ENCODE measurements at regions not wholly inside any gene's neighbourhood (a gene's known extent, or its start where the extent isn't known, plus 50 kb on each side); places are given as distances from the start of the nearest gene placed in this dataset.

GRCh38 chr4:32994981-32995881 lies 2275.1 kb downstream of the PCDH7 start:
- Mint-ChIP-seq H3K36me3 (ENCODE audit: low read depth) (no peaks in the 10 kb centered on the region), H3K27me3 (no peaks in the 10 kb centered on the region), H3K27ac (no peak overlapping the region), H3K4me3 (no peak overlapping the region), H3K4me1 (no peaks in the 10 kb centered on the region)
- no peak for ATAC-seq
- no peak for DNase-seq
- H3K9me3 ChIP-seq (ENCODE audit: control insufficient read depth, low read length, poor library complexity, severe bottlenecking): no peaks in the 10 kb centered on the region

- no peak for ATAC-seq
- H3K4me3 Mint-ChIP-seq: no peak overlapping the region
- no peaks in the 10 kb centered on the region for H3K4me1 Mint-ChIP-seq
- no peak for DNase-seq
- H3K27ac Mint-ChIP-seq: no peak overlapping the region
- H3K9me3 ChIP-seq (ENCODE audit: control insufficient read depth, low read length, poor library complexity, severe bottlenecking): no peaks in the 10 kb centered on the region
- no peaks in the 10 kb centered on the region for H3K27me3 Mint-ChIP-seq
- H3K36me3 Mint-ChIP-seq (ENCODE audit: low read depth): no peaks in the 10 kb centered on the region
These were observed 2293.1 kb downstream of the PCDH7 start for GRCh38 chr4:33013282-33013681.

GRCh38 chr4:33025236-33025635 lies 2305.1 kb downstream of the PCDH7 start:
- H3K4me3 Mint-ChIP-seq: no peak overlapping the region
- no peaks in the 10 kb centered on the region for H3K9me3 ChIP-seq (ENCODE audit: control insufficient read depth, low read length, poor library complexity, severe bottlenecking)
- no peak overlapping the region for H3K27ac Mint-ChIP-seq
- H3K4me1 Mint-ChIP-seq: no peaks in the 10 kb centered on the region
- no peaks in the 10 kb centered on the region for H3K27me3 Mint-ChIP-seq
- no peak for DNase-seq
- no peak for ATAC-seq
- no peaks in the 10 kb centered on the region for H3K36me3 Mint-ChIP-seq (ENCODE audit: low read depth)

GRCh38 chr4:33029976-33030375 lies 2309.8 kb downstream of the PCDH7 start:
- DNase-seq (no peak), ATAC-seq (no peak)
- Mint-ChIP-seq H3K4me3 (no peak overlapping the region), H3K27ac (no peak overlapping the region), H3K36me3 (ENCODE audit: low read depth) (no peaks in the 10 kb centered on the region), H3K4me1 (no peaks in the 10 kb centered on the region), H3K27me3 (no peaks in the 10 kb centered on the region)
- no peaks in the 10 kb centered on the region for H3K9me3 ChIP-seq (ENCODE audit: control insufficient read depth, low read length, poor library complexity, severe bottlenecking)

- Mint-ChIP-seq H3K4me3 (no peak overlapping the region), H3K27ac (no peak overlapping the region), H3K4me1 (no peaks in the 10 kb centered on the region), H3K36me3 (ENCODE audit: low read depth) (no peaks in the 10 kb centered on the region), H3K27me3 (no peaks in the 10 kb centered on the region)
- ATAC-seq (no peak), DNase-seq (no peak)
- H3K9me3 ChIP-seq (ENCODE audit: control insufficient read depth, low read length, poor library complexity, severe bottlenecking): no peaks in the 10 kb centered on the region
These were observed 2311.2 kb downstream of the PCDH7 start for GRCh38 chr4:33031328-33031727.

GRCh38 chr4:33037464-33037863 lies 2317.3 kb downstream of the PCDH7 start:
- Mint-ChIP-seq H3K27ac (no peak overlapping the region), H3K4me1 (no peaks in the 10 kb centered on the region), H3K4me3 (no peak overlapping the region), H3K36me3 (ENCODE audit: low read depth) (no peaks in the 10 kb centered on the region), H3K27me3 (no peaks in the 10 kb centered on the region)
- H3K9me3 ChIP-seq (ENCODE audit: control insufficient read depth, low read length, poor library complexity, severe bottlenecking): no peaks in the 10 kb centered on the region
- ATAC-seq (no peak), DNase-seq (no peak)

GRCh38 chr4:33045334-33045733 lies 2325.2 kb downstream of the PCDH7 start:
- no peaks in the 10 kb centered on the region for H3K27me3 Mint-ChIP-seq
- ATAC-seq: no peak
- H3K4me1 Mint-ChIP-seq: no peaks in the 10 kb centered on the region
- H3K36me3 Mint-ChIP-seq (ENCODE audit: low read depth): no peaks in the 10 kb centered on the region
- H3K4me3 Mint-ChIP-seq: no peak overlapping the region
- DNase-seq: no peak
- no peak overlapping the region for H3K27ac Mint-ChIP-seq
- H3K9me3 ChIP-seq (ENCODE audit: control insufficient read depth, low read length, poor library complexity, severe bottlenecking): no peaks in the 10 kb centered on the region

- H3K9me3 ChIP-seq (ENCODE audit: control insufficient read depth, low read length, poor library complexity, severe bottlenecking): no peaks in the 10 kb centered on the region
- no peaks in the 10 kb centered on the region for H3K27me3 Mint-ChIP-seq
- no peaks in the 10 kb centered on the region for H3K4me1 Mint-ChIP-seq
- DNase-seq (no peak), ATAC-seq (no peak)
- H3K36me3 Mint-ChIP-seq (ENCODE audit: low read depth): no peaks in the 10 kb centered on the region
- no peak overlapping the region for H3K4me3 Mint-ChIP-seq
- no peak overlapping the region for H3K27ac Mint-ChIP-seq
These were observed 2332.1 kb downstream of the PCDH7 start for GRCh38 chr4:33052241-33052640.

- ATAC-seq: no peak
- Mint-ChIP-seq H3K36me3 (ENCODE audit: low read depth) (no peaks in the 10 kb centered on the region), H3K4me3 (no peak overlapping the region), H3K27me3 (no peaks in the 10 kb centered on the region), H3K27ac (no peak overlapping the region), H3K4me1 (no peaks in the 10 kb centered on the region)
- no peak for DNase-seq
- no peaks in the 10 kb centered on the region for H3K9me3 ChIP-seq (ENCODE audit: control insufficient read depth, low read length, poor library complexity, severe bottlenecking)
These were observed 2334.0 kb downstream of the PCDH7 start for GRCh38 chr4:33054161-33054560.

GRCh38 chr4:33054656-33055196 lies 2334.6 kb downstream of the PCDH7 start:
- Mint-ChIP-seq H3K27me3 (no peaks in the 10 kb centered on the region), H3K4me1 (no peaks in the 10 kb centered on the region), H3K27ac (no peak overlapping the region), H3K36me3 (ENCODE audit: low read depth) (no peaks in the 10 kb centered on the region), H3K4me3 (no peak overlapping the region)
- H3K9me3 ChIP-seq (ENCODE audit: control insufficient read depth, low read length, poor library complexity, severe bottlenecking): no peaks in the 10 kb centered on the region
- DNase-seq: no peak
- no peak for ATAC-seq

GRCh38 chr4:33057736-33058135 lies 2337.6 kb downstream of the PCDH7 start:
- Mint-ChIP-seq H3K27ac (no peak overlapping the region), H3K27me3 (no peaks in the 10 kb centered on the region), H3K4me1 (no peaks in the 10 kb centered on the region), H3K4me3 (no peak overlapping the region), H3K36me3 (ENCODE audit: low read depth) (no peaks in the 10 kb centered on the region)
- no peaks in the 10 kb centered on the region for H3K9me3 ChIP-seq (ENCODE audit: control insufficient read depth, low read length, poor library complexity, severe bottlenecking)
- ATAC-seq (no peak), DNase-seq (no peak)

GRCh38 chr4:33058998-33059397 lies 2338.8 kb downstream of the PCDH7 start:
- ATAC-seq (no peak), DNase-seq (no peak)
- no peaks in the 10 kb centered on the region for H3K27me3 Mint-ChIP-seq
- H3K36me3 Mint-ChIP-seq (ENCODE audit: low read depth): no peaks in the 10 kb centered on the region
- H3K4me1 Mint-ChIP-seq: no peaks in the 10 kb centered on the region
- H3K27ac Mint-ChIP-seq: no peak overlapping the region
- H3K4me3 Mint-ChIP-seq: no peak overlapping the region
- no peaks in the 10 kb centered on the region for H3K9me3 ChIP-seq (ENCODE audit: control insufficient read depth, low read length, poor library complexity, severe bottlenecking)

GRCh38 chr4:33060674-33061542 lies 2340.7 kb downstream of the PCDH7 start:
- Mint-ChIP-seq H3K27me3 (no peaks in the 10 kb centered on the region), H3K27ac (no peak overlapping the region), H3K36me3 (ENCODE audit: low read depth) (no peaks in the 10 kb centered on the region), H3K4me3 (no peak overlapping the region), H3K4me1 (no peaks in the 10 kb centered on the region)
- no peak for ATAC-seq
- DNase-seq: no peak
- H3K9me3 ChIP-seq (ENCODE audit: control insufficient read depth, low read length, poor library complexity, severe bottlenecking): no peaks in the 10 kb centered on the region

Data from T-helper 17 cell (primary cell).